NCI-H748 (cell line): ENCODE measurements at regions not wholly inside any gene's neighbourhood (a gene's known extent, or its start where the extent isn't known, plus 50 kb on each side); places are given as distances from the start of the nearest gene placed in this dataset.

Source experiments
- DNase-seq: peaks from one replicate; lab custom pipeline; 2025; ENCODE audit not compliant: unreplicated experiment; lab: John Stamatoyannopoulos, UW

- DNase-seq, result no peak
These were observed 121.2 kb upstream of the RTL1 start for GRCh38 chr14:101024686-101025085.

DNA sequence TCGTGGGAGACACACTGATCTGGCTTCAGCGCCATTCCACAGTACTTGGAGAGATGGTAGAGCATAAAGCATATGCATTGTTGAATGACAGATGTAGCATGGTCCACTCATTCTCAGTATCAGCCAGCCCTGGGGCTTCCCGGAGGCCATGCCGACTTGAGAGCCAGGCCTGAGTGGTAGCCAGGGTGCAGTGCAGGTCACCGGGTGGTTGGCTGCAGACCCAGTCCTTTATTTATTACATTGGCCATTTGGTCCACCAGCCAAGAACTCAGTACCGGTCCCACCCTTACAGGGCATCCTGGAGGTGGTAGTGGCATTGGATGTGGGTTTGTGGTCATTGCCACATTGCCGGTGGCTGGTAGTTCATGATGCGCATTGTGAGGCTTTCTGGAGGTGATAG is 121.6 kb upstream of the RTL1 start:
- no peak for DNase-seq

DNA sequence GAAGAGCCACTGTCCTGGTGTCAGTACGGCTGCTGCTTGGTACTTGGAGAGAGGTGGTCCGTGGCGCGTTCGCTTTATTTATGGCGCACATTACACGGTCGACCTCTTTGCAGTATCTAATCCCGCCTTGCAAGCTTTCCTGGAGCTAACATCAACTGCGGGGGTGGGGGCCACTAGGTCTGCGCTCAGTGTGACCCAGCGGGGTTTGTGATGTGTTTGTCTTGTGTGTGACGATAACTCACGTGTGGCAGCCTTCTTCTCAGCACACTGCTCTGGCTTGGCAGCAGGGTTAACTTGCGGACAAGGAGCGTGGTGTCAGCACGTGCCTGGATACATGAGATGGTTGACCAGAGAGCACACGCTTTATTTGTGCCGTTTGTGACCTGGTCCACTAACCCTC is 122.2 kb upstream of the RTL1 start:
- DNase-seq, result no peak

- DNase-seq, result no peak
These were observed 122.8 kb upstream of the RTL1 start for GRCh38 chr14:101026341-101026740.

- DNase-seq, result no peak
These were observed 123.8 kb upstream of the RTL1 start for GRCh38 chr14:101027291-101027690.

GRCh38 chr14:101027966-101028365 is 124.4 kb upstream of the RTL1 start:
- no peak for DNase-seq

DNA sequence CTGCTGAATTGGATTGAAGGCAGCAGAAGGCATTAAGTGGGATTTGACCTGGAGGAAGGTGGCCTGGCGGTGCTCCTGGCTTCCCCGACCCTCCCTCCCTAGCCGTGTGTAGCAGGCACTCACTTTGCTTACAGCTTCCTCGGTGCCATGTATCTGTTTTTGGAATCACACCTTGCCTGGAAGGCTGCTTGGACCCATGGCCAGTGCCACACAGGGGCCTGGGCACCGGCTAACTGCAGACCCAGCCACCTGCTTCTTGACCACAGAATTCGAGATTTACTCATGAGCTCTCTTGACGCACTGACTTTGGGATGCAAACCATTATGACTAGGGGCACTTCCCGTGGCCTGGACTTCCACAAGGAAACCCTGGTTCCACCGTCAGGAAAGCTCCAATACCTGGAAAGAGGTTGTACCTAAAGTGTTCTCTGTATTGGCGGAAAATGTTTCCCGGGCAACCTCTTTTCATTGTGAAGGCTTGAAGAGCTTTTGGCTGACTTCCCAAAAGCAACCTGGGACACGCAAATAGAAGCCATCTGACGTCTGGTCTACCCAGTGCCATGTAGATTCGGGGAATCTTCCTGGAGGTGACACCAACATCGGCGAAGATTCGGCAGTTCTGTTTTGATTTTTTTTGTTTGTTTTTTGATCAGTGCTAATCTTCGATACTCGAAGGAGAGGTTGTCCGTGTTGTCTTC is 125.6 kb upstream of the RTL1 start:
- DNase-seq, result peak; percentile 93

DNA sequence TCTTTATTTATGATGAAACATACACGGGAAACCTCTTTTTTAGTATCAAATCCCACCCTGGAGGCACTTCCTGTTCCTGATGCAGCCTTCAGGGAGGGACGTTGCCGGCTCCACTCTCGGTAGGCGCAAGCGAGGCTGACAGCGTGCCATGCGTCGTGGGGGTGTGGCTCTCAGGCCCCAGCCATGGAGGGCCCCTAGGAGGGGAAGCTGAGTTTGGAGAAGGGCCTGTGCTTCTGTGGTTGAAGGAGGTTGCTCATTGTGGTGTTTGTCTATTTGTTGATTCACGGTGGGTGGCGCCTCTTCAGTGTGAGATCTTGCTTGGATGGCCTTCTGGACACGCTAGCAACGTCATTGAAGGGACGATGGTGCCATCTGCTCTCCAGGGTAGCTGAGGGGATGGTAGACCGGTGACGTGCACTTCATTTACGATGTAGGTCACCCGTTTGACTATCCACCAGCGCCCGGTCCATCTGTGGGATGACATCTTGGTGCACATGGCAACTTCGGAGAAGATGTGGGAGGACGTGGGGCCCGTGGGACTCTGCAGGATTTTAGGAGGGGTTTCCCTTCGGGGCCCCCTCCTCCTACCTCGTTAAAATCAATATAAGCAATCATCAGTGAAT is 126.3 kb upstream of the RTL1 start:
- DNase-seq, result peak; percentile 69

DNA sequence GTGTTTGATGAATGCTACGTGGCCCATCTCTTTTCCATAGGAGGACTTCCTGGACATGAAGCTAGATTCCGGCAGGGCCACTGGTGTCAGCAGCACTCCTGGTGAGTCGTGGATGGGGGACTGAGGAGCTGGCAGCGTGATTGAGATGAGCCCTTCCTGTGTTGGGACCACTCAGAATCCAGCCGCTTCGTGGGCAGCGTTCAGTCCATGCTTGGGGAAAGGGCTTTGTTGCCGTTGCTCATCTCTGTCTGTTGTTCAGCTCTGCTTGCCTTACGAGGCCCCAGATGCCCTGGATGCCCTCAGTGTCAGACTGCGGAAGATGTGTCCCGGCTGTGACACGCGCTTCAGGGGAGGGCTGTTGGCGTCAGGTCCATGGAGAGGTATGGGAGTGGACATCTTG is 127.1 kb upstream of the RTL1 start:
- no peak for DNase-seq

DNA sequence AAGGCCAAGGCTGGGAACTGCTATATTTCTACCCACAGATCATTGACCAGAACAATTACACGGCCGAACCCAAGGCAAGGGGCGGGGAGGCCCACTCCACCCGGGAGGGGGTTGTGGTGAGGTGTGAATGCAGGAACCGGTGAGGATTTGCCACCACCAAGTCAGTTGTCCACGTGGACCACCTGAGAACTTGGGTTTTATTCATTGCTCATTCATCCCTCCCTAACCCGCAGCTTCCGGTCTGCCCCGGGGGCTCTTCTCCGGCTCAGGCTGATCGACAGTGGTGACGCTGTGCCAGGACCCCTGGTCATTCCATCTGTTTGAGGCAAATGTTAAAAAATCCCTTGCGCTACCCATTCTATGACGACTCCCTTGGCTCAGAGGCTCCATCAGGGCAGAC is 127.7 kb upstream of the RTL1 start:
- DNase-seq, result no peak

DNA sequence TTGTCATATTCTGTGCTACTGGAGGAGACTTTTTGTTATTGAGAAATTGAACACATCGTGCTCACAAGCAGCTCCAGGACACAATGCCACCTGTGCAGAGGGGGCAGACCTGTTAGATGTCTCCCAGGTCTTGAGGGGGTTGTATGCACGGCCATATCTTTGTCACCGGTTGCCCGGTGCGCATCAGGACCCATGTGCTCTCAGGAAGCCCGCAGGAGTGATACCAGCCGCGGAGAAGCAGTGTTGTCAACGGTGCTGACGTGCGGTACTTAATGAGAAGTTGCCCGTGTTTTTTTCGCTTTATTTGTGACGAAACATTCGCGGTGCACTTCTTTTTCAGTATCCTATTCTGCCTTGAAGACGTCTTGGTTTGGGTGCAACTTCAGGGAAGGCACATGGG is 128.2 kb upstream of the RTL1 start:
- no peak for DNase-seq

DNA sequence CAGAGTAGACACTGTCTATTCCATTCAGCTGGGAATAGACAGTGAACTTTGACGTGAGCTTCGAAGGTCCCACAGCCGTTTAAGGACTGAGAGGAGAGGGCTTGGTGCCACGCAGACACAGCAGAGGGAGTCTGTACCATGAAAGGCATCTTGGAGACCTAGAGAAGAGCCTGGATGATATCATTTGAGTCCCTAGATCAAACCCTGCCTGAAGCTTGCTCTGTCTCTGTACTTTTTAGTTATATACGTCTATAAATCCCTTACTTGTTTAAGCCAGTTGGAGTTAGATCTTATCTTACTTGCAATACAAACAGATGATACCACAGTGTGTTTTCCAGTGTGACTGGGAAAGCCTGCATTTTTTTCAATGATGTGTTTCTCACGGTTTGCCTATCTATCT is 128.9 kb upstream of the RTL1 start:
- no peak for DNase-seq

DNA sequence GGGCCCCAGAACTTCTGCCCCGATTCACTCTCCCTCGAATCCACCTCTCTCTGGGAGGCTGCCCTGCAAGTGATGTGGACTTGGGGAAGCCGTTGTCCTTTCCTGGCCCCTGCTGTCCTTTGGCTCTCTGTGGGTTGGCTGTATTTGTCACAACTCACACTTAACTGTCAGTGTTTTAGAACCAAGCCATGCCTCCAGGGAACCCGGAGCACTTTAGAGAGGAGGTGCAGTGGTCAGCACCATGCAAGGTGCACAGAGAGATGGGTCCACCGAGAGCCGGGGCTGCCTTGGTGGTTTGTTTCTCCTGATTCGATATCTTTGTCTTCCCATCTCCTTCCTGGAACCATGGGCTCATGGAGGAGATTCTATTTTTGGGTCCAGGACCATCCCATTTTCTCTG is 129.5 kb upstream of the RTL1 start:
- no peak for DNase-seq

GRCh38 chr14:101033446-101034165 is 130.1 kb upstream of the RTL1 start:
- DNase-seq, result no peak

DNA sequence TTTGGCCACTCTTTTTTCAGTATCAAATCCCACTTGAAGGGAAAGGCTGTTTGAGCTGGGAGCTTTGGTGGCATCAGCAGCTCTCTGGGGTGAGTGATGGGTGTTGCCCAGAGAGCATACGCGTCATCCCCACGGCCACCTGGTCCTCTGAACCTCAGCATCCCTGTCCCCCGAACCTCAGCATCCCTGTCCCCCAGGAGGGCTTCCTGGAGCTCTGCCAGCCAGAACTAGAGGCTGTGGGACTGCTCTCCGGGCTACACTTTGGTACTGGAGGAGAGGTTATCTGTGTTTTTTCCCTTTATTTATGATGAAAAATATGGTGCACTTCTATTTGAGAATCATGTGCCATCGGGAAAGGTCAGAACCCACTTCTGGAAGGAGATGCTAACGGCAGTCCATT is 131.5 kb upstream of the RTL1 start:
- DNase-seq, result no peak

GRCh38 chr14:101035466-101036225 is 132.1 kb upstream of the RTL1 start:
- no peak for DNase-seq

DNA sequence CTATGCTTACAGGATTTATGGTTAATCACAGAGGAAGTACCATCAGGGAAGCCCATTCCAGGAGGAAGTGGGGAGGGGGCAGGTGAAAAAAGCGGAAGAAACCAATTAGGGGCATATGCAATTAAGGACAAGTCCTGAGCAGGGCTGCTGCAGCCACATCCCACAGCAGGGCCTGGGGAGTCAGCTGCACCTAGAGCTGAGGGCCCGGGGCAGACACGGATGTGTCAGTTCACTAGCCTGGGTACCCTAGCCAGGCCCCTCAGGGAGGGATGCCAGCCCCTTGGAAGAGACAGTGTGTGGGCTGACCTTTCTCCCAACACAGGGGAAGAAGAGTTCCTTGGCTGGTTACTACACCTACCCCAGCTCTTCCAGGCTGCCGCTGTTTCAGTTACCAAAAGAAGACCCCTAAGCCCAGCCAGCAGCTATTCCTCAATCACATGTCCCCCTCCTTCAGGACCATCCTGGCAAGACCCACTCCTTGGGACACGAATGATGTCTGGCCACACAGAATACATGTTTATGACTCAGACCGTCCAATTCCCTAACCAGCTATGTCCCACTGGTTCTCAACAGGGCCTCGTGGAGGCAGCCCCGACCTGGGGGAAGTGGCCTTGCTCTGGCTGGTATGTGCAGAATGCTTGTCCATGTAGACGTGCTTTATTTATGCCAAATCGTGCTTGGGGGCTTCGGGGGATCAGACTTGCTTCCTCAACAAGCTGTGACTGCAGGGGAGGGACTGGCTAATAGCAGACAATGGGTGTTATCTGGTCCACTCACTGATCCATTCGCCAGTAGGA is 133.7 kb upstream of the RTL1 start:
- no peak for DNase-seq

DNA sequence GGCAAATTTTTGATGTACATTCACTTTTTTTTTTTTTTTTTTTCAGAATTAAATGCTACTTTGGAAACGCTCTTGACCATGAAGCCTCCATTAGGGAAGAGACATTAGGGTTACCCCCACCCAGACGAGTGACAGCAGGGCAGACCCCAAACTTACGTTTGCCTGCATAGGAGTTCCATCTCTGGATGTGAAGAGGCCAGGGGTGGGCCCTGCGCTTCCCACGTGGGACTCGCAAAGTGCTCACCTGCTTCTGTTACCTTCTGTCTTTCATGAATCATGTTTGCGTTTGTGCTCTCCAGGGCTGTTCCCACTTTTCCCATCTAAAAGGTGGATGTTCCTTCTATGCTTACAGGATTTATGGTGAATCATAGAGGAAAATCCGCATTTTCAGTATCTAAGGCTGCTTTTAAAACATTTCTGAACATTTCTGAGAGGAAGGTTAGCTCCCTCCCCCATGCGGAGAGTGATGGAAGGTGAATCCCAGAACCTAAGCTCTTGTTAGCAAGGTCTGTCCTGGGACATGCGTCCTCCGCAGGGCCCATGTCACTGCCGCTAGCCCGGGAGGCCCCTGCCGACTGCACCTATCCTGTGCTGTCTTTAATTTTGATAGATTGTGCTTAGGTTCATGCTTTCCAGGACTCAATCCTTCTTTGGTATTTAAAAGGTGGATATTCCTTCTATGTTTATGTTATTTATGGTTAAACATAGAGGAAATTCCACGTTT is 135.7 kb upstream of the RTL1 start:
- DNase-seq, result no peak

DNA sequence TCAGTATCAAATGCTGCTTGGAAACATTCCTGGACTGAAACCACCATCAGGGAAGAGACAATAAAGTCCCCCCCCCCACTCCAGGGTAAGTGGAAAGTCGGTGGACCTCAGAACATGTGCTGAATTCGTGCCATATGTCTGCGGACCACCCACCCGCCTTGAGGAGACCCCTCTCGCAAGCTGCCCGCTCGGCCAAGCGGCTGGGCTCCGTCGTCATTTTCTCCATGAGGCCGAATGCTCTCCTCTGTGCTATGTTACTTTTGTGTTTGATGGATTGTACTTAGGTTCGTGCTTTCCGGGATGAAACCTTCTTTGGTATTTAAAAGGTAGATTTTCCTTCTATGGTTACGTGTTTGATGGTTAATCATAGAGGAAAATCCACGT is 136.2 kb upstream of the RTL1 start:
- DNase-seq, result no peak
